NCI-H226 (cell line): ENCODE measurements at regions not wholly inside any gene's neighbourhood (a gene's known extent, or its start where the extent isn't known, plus 50 kb on each side); places are given as distances from the start of the nearest gene placed in this dataset.
A peak's percentile ranks its signal among the peaks of the same experiment; 100 is the strongest.

Experiments used
- DNase-seq: peaks from one replicate; pipeline ENCODE4 v3.0.0-alpha.2; 2015

DNA sequence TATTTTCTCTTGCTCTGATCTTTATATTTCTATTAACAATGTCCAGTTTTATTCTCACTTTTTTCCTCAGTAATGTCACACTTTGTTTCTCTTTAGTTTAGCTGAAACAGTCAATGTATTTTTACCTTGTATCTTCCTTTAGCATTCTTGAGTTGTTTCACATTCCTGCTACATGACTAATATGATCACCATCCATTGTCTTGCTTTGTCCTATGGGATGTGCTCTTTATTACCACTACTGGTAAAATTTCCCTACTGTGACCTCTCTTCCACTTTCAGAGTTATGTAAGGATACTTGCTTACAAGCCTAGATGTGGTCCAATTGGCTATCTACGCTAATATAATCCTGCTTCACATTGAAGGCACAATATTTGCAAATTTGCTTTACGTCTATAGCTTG is 457.9 kb downstream of the PIK3C3 start:
- DNase-seq: peak; percentile 69

- peak; percentile 66 for DNase-seq
These were observed 458.8 kb downstream of the PIK3C3 start for GRCh38 chr18:42413870-42414269.

- DNase-seq: peak; percentile 90
These were observed 459.9 kb downstream of the PIK3C3 start for GRCh38 chr18:42414756-42415454.

- no peak for DNase-seq
These were observed 462.2 kb downstream of the PIK3C3 start for GRCh38 chr18:42417189-42417588.

DNA sequence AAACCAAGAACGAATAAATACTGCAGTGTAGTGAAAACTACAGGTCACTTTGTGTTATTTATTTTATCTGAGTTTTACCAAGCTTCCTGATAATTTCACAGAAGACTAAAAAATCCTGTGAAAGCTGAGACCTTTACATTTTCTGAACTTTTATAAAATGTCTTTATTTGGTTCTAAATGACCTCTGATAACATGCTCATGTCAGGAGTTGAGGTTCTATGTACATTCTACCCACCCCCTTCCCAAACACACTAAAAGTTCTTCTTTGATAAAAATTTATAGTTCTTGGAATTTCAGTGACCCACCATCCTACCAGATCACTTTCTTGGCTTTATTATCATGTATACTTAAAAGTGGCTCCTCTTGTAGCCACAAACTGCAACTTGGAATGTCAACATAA is 463.1 kb downstream of the PIK3C3 start:
- DNase-seq: no peak

- no peak for DNase-seq
These were observed 470.0 kb downstream of the PIK3C3 start for GRCh38 chr18:42425025-42425424.

GRCh38 chr18:42426496-42427015 is 471.5 kb downstream of the PIK3C3 start:
- DNase-seq: peak; percentile 41

DNA sequence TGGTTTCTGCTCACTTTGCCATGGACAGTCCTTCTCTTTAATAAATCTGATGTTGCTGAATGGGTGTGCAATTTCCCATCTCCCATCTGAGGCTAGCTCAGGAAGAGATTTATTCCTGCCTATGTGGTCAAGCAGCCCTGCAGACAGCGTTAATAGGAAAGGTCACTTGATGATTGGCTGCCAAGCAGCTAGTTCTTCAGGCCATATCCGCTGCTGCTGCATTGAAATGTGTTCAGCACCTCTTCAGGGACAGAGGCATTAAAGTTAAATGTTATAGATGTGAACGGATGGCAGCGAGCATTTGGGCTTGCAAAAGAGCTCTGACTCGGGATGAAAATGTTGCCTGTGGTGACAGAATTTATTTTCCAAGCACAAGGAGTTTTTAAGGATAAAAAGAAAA is 474.2 kb downstream of the PIK3C3 start:
- DNase-seq: no peak

DNA sequence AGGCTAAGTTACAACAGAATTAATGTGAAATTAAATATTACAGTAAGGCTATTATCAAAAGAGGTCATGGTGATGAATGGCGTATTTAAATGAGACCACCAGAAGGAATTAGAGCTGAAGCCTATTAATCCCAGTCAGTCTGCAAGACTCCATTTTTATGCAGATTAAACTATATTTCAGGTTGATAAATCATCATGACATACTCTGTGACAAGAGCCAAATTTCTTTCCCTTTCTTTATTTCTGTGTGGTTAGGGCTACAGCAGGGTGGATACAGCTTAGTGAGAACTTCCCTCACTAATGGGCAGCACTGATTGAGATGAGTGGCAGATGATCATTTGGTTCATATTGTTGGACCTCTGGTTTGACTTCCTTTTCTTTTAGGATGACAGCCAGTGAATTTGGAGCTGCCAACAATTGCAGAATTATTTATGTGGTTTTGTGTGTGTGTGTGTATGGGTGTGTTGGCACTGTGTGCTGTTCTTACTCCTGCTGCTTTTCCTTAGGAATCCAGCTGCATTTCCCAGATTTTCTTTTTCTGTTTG is 481.3 kb downstream of the PIK3C3 start:
- DNase-seq: no peak

DNA sequence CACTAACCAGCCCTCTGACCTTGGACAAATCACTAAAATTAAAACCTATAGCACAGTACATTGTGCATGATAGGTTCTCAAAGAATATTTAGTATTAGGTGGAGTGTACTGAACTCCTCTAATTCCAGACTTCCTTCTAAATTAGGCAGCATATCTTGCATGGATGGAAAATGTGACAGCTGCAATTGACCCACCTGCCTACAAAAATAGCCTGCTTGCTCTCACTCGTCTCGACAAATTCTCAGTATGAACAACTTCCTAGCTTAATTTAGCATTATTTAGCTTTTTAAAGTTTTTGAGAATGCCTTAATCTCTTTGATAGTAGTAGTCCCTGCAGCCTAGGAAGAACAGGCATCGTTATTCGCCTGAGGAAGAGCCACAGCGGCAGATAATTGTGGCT is 482.0 kb downstream of the PIK3C3 start:
- DNase-seq: no peak

- DNase-seq: peak; percentile 20
These were observed 482.6 kb downstream of the PIK3C3 start for GRCh38 chr18:42437646-42438045.

DNA sequence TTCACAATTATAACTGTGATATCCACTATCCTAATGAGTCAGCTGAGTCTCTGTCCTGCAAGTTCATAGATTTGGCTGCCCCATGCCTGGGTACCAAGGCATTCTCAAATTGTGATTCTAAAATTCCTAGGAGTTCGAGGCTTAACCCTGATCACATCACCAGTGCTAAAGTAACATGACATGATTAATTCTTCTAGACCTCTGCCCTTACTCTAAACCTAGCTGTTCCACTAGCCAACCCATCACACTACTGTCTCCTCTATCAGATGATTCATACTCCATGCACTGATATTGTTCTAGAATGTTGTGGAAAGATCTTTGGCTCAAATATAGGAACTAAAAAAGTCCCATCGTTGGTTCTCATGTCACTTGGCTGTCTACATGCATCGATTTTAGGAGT is 487.6 kb downstream of the PIK3C3 start:
- DNase-seq: peak; percentile 36

- no peak for DNase-seq
These were observed 489.3 kb downstream of the PIK3C3 start for GRCh38 chr18:42444349-42444748.

- DNase-seq: no peak
These were observed 490.3 kb downstream of the PIK3C3 start for GRCh38 chr18:42445359-42445758.

DNA sequence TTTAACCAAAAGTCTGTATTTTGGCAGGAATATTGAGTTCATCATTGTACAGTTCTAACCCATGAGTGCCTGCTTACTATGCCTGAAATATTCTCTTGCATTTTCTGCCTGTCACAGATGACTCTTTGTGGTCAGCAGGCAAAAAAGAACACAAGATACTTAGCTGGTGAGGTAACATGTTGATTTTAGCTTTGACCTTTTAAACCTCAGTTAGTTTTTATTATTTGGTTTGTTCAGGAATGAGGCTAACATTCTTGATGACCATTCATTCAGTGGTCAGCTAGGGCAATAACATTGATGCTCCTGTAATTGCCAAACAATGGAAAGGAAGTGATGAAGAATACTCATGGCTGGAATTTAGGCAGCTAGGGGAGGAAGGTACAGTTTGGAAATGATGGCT is 491.2 kb downstream of the PIK3C3 start:
- DNase-seq: peak; percentile 83

- DNase-seq: no peak
These were observed 492.7 kb downstream of the PIK3C3 start for GRCh38 chr18:42447688-42448087.

DNA sequence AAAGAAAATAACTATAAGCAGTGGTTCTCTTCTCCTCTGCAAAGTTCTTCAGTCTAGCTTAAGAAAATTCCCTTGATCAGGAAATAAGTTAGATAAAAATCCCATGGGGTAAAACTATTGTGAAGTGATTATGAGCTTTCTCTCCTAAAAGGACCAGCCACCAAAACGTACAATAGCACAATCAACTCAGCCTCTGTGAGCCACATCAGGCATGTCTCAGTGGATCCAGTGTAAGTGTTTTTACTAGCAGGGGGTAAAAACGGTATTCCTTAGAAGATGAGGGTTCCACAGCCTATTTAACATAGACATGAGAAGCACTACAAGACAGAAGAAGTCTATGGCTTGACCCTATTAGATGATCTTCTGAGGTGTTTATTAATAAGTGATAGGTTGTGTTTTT is 503.2 kb downstream of the PIK3C3 start:
- no peak for DNase-seq

DNA sequence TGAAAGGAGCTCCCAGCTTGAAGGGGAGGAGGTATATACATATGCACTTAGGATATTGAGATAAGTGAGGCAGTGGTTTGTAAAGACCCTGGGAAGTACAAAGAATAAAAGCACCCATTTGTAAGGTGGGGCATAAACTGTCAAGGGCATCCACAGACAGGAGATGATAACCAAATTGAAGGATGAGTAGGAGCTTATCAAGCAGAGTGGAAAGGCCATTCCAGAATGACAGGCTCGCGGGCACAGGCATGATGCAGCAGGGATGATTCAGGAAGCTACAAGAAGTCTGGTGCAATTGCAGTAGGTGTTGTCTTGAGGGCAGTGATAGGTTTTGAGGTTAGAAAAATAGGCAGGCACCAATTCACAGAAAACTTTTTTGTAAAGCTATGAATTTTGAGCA is 504.8 kb downstream of the PIK3C3 start:
- DNase-seq: peak; percentile 41

DNA sequence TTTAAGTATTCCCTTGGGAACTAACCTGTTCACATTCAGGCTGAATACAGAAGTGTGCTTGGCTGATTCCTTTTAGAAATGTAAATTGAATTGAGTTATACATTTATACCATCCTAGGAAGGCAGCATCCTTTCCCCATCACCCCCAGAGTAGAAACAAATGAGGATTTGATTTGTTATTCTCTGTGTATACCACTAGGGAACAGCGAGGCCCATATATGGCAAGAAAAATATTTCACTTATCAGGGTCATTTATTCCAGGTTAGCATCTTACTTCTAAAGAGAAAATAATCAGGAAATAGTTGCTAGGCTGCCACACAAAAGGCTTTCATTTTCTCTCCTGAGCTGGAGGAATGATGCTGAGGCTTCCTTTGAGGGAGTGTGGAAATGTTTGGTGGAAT is 516.9 kb downstream of the PIK3C3 start:
- DNase-seq: no peak

DNA sequence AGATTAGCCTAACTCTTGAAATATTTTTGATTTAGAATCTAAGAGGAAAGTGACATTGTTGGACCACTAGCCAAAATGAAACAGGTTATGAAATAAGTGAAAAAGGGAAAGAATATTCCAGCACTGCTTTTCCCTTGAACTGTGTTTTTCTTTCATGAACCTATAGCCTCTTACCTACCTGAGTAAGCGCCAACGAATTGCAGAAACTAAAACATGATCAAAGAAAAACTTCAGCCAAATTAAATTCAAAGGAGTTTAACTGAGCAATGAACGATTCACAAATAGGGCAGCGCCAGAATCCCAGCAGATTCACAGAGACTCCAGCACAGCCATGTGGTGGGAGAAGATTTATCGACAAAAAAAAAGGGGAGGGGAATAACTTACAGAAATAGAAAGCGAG is 518.6 kb downstream of the PIK3C3 start:
- DNase-seq: no peak

DNA sequence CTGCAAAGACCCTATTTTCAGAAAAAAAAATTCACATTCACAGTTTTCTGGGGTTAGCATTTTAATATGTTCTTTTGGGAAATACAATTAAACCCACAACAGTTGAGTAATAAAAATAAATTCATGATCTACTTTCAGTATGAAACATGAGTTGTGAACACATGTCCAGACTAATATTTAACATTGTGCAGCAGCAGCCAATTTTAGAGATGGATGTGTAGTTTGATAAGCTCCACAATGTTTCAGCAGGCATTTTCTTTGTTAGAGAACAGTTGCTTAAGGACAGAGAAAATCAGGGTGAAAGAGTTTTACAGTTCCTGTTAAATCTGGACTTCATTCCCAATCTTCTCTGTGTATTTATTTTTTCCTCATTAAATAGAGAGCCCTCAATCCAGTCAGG is 519.5 kb downstream of the PIK3C3 start:
- DNase-seq: no peak

DNA sequence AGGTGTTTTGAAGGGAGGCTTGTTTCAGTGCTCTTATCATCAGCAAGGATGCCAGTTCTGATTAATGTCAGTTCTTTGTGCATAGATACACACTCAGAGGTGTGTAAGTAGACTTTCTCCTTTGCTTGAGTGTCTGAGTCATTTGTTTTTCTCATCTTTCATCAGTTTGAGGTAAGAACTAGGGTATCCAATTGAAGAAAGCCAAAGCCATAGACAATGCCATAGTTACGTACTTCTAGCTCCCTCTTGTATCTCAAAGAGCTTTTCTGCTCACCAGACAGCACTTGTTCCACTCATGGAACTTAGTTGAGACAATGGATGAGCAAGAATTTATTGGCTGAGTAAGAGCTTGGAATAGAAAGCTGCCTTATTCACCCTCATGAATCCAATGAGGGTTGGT is 520.1 kb downstream of the PIK3C3 start:
- peak; percentile 7 for DNase-seq

DNA sequence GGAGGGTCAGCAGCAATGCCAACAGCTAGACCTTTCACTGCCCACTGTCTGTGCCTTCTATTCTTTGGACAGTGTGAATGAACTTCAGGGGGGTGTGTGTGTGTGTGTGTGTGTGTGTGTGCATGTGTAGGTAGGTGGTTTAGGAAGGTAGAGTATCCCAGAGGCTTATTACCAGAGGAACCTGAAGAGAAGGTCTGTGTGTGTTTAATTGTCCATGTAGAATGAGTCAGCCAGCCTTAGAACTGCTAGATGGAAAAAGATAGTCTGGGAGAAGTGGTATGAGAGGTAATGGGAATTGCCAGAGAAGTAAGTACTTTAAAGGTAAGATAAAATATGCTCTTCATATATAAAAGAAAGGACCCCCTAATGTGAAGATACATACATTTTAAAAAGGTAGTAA is 522.2 kb downstream of the PIK3C3 start:
- no peak for DNase-seq

DNA sequence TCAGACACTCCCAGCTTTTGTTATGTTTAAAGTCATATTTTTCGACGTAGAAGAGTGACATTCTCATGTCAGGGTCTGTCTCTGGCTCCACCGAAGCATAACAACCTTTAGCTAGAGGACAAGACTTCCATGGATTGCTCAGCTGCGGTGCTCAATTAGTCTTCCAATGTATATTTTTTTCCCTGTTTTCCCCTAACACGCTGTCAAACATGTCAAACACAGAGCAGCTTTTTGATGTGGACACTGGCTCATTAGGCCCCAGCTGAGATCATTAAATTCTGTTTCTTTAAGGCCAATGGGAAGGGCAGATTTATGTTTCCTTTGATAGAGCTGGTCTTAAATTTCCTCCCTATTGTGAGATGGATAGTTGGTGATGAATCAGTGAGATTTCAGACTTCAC is 525.4 kb downstream of the PIK3C3 start:
- DNase-seq: no peak

- DNase-seq: no peak
These were observed 529.6 kb downstream of the PIK3C3 start for GRCh38 chr18:42484648-42485047.
